SU-DHL-6 (cell line): ENCODE measurements at regions not wholly inside any gene's neighbourhood (a gene's known extent, or its start where the extent isn't known, plus 50 kb on each side); places are given as distances from the start of the nearest gene placed in this dataset.

Experiments
- H2AFZ ChIP-seq: fragments of 200-600 bp; sonication (generic); 2 replicates; pipeline ENCODE4 v1.6.1; 2014; ENCODE audit warnings: low read depth, mild to moderate bottlenecking, moderate library complexity, mixed read lengths, antibody characterized with exemption, low read length; ENCODE audit not compliant: severe bottlenecking
- H3F3A ChIP-seq: fragments of 200-600 bp; shearing (Covaris generic); 2 replicates; pipeline ENCODE4 v1.6.0; 2016; ENCODE audit warnings: antibody characterized with exemption, mild to moderate bottlenecking; ENCODE audit not compliant: insufficient read depth
- H3K27ac ChIP-seq: fragments of 200-600 bp; sonication (generic); 2 replicates; pipeline ENCODE4 v1.5.1; 2016; ENCODE audit warnings: low read depth, mild to moderate bottlenecking, low read length, moderate library complexity, mixed read lengths
- H3K27me3 ChIP-seq: fragments of 200-600 bp; sonication (generic), shearing (Covaris generic); 2 replicates; pipeline ENCODE4 v1.6.0; 2014; ENCODE audit warnings: mild to moderate bottlenecking, low read length
- H3K36me3 ChIP-seq: fragments of 200-600 bp; sonication (generic); 2 replicates; pipeline ENCODE4 v1.6.1; 2014; ENCODE audit warnings: mild to moderate bottlenecking, low read length, mixed read lengths
- H3K4me2 ChIP-seq: fragments of 300-600, 200-600 bp; shearing (Covaris generic), sonication (generic); 2 replicates; pipeline ENCODE4 v1.6.0; 2014; ENCODE audit warnings: low read length, low read depth, mild to moderate bottlenecking; ENCODE audit not compliant: poor library complexity, severe bottlenecking
- H3K4me3 ChIP-seq: fragments of 200-600 bp; sonication (generic); 2 replicates; pipeline ENCODE4 v1.5.1; 2014; ENCODE audit warnings: antibody characterized with exemption, low read length, mild to moderate bottlenecking, mixed read lengths; ENCODE audit not compliant: insufficient read depth, poor library complexity, severe bottlenecking
- H3K79me2 ChIP-seq: fragments of 200-600 bp; sonication (generic); 2 replicates; pipeline ENCODE4 v1.6.1; 2014; ENCODE audit warnings: mild to moderate bottlenecking, low read length, moderate library complexity; ENCODE audit not compliant: insufficient read depth
- H3K9ac ChIP-seq: fragments of 200-600 bp; sonication (generic); 2 replicates; pipeline ENCODE4 v1.7.0; 2014; ENCODE audit warnings: mild to moderate bottlenecking, low read length
- H3K9me2 ChIP-seq: fragments of 200-600 bp; sonication (generic); replicated peaks from 2 replicates; pipeline ENCODE4 v1.6.1; 2014; ENCODE audit warnings: low read length; ENCODE audit not compliant: insufficient read depth
- H3K9me3 ChIP-seq: fragments of 200-600 bp; sonication (generic); 2 replicates; pipeline ENCODE4 v1.6.1; 2014; ENCODE audit warnings: low read length, mixed read lengths; ENCODE audit not compliant: insufficient read depth
- H4K20me1 ChIP-seq: fragments of 200-600 bp; sonication (generic); 2 replicates; pipeline ENCODE4 v1.6.1; 2014; ENCODE audit warnings: low read depth, mild to moderate bottlenecking, antibody characterized with exemption, low read length, moderate library complexity, mixed read lengths
- CTCF ChIP-seq: fragments of 200-600 bp; sonication (generic); IDR thresholded peaks from one replicate; pipeline ENCODE4 v1.5.1; 2017; ENCODE audit warnings: antibody characterized with exemption, mild to moderate bottlenecking, low read length, moderate library complexity; ENCODE audit not compliant: insufficient read depth, poor library complexity, severe bottlenecking
- EZH2phosphoT487 ChIP-seq: fragments of 200-600 bp; sonication (generic), shearing (Covaris generic); conservative IDR thresholded peaks from 2 replicates; pipeline ENCODE4 v1.6.1; 2018; ENCODE audit warnings: mild to moderate bottlenecking, antibody characterized with exemption, low read length, moderate library complexity, mixed read lengths

- H3K4me2 ChIP-seq: no peak overlapping the region
- H3K9me3 ChIP-seq: no peaks in the 10 kb centered on the region
- H4K20me1 ChIP-seq: no peaks in the 10 kb centered on the region
- TF ChIP-seq CTCF (no peak), EZH2phosphoT487 (no peak)
- no peak overlapping the region for H2AFZ ChIP-seq
- no peaks in the 10 kb centered on the region for H3F3A ChIP-seq
- no peaks in the 10 kb centered on the region for H3K36me3 ChIP-seq
- H3K79me2 ChIP-seq: no peaks in the 10 kb centered on the region
- H3K9ac ChIP-seq: no peak overlapping the region
- H3K27me3 ChIP-seq: no peaks in the 10 kb centered on the region
- no peaks in the 10 kb centered on the region for H3K9me2 ChIP-seq
- no peak overlapping the region for H3K4me3 ChIP-seq
- no peak overlapping the region for H3K27ac ChIP-seq
Measured at GRCh38 chr1:105585791-105586190, 1470.7 kb upstream of the PRMT6 start.

- Histone ChIP-seq H3K27ac (no peak overlapping the region), H3K4me2 (no peak overlapping the region), H3K9me3 (no peaks in the 10 kb centered on the region), H3K27me3 (no peaks in the 10 kb centered on the region), H3K9ac (no peak overlapping the region), H3F3A (no peaks in the 10 kb centered on the region), H2AFZ (peak overlapping the region; percentile 42), H3K79me2 (no peaks in the 10 kb centered on the region), H3K4me3 (no peak overlapping the region), H3K36me3 (no peaks in the 10 kb centered on the region), H4K20me1 (no peaks in the 10 kb centered on the region), H3K9me2 (no peaks in the 10 kb centered on the region)
- TF ChIP-seq CTCF (no peak), EZH2phosphoT487 (no peak)
Measured at GRCh38 chr1:105591681-105592080, 1464.8 kb upstream of the PRMT6 start.

- Histone ChIP-seq H3K27ac (no peak overlapping the region), H3K27me3 (no peaks in the 10 kb centered on the region), H3K9me3 (no peaks in the 10 kb centered on the region), H2AFZ (peak overlapping the region; percentile 41), H3K79me2 (no peaks in the 10 kb centered on the region), H3K9ac (no peak overlapping the region), H4K20me1 (no peaks in the 10 kb centered on the region), H3K4me3 (no peak overlapping the region), H3F3A (no peaks in the 10 kb centered on the region), H3K36me3 (no peaks in the 10 kb centered on the region), H3K9me2 (no peaks in the 10 kb centered on the region), H3K4me2 (no peak overlapping the region)
- no peak for TF ChIP-seq CTCF
- TF ChIP-seq EZH2phosphoT487: no peak
Measured at GRCh38 chr1:105608713-105609112, 1447.8 kb upstream of the PRMT6 start.
